Fibroblast of skin of abdomen (primary cell): ENCODE measurements at regions not wholly inside any gene's neighbourhood (a gene's known extent, or its start where the extent isn't known, plus 50 kb on each side); places are given as distances from the start of the nearest gene placed in this dataset.

ENCODE experiments used
- DNase-seq: peaks from one replicate; pipeline ENCODE4 v3.0.0-alpha.2; 2013

GRCh38 chr13:76418404-76418803 lies 467.8 kb downstream of the KCTD12 start:
- DNase-seq: no peak

- no peak for DNase-seq
These were observed 471.9 kb downstream of the KCTD12 start for GRCh38 chr13:76414320-76414719.

GRCh38 chr13:76406243-76406642 lies 480.0 kb downstream of the KCTD12 start:
- no peak for DNase-seq

GRCh38 chr13:76398425-76398824 lies 487.8 kb downstream of the KCTD12 start:
- no peak for DNase-seq

GRCh38 chr13:76397413-76397812 lies 488.8 kb downstream of the KCTD12 start:
- DNase-seq: no peak

GRCh38 chr13:76389321-76389720 lies 496.9 kb downstream of the KCTD12 start:
- no peak for DNase-seq

- no peak for DNase-seq
These were observed 498.6 kb downstream of the KCTD12 start for GRCh38 chr13:76387566-76387965.

GRCh38 chr13:76386321-76386720 lies 499.9 kb downstream of the KCTD12 start:
- no peak for DNase-seq

- DNase-seq: no peak
These were observed 500.6 kb downstream of the KCTD12 start for GRCh38 chr13:76385586-76385985.

GRCh38 chr13:76383676-76384461 lies 502.3 kb downstream of the KCTD12 start:
- peak; percentile 91 for DNase-seq

GRCh38 chr13:76380446-76381065 lies 505.6 kb downstream of the KCTD12 start:
- DNase-seq: peak; percentile 55

- peak; percentile 8 for DNase-seq
These were observed 506.7 kb downstream of the KCTD12 start for GRCh38 chr13:76379341-76380105.

GRCh38 chr13:76378767-76379166 lies 507.4 kb downstream of the KCTD12 start:
- no peak for DNase-seq

- DNase-seq: no peak
These were observed 522.4 kb downstream of the KCTD12 start for GRCh38 chr13:76363682-76364289.

GRCh38 chr13:76361868-76362267 lies 524.3 kb downstream of the KCTD12 start:
- no peak for DNase-seq

GRCh38 chr13:76351541-76352229 lies 534.5 kb downstream of the KCTD12 start:
- no peak for DNase-seq

GRCh38 chr13:76350399-76350798 lies 535.8 kb downstream of the KCTD12 start:
- DNase-seq: no peak

GRCh38 chr13:76349700-76350099 lies 536.5 kb downstream of the KCTD12 start:
- DNase-seq: no peak

- no peak for DNase-seq
These were observed 546.6 kb downstream of the KCTD12 start for GRCh38 chr13:76339649-76340048.

- no peak for DNase-seq
These were observed 548.2 kb downstream of the KCTD12 start for GRCh38 chr13:76338003-76338402.

GRCh38 chr13:76336889-76337844 lies 549.0 kb downstream of the KCTD12 start:
- no peak for DNase-seq
